ENCODE measurements at regions not wholly inside any gene's neighbourhood (a gene's known extent, or its start where the extent isn't known, plus 50 kb on each side); places are given as distances from the start of the nearest gene placed in this dataset.

- H3K27me3 ChIP-seq (replicated peaks; ENCODE audit: insufficient read depth, low read depth, low read length, poor library complexity): no peaks in the 10 kb centered on the region
- no peaks in the 10 kb centered on the region for H3K36me3 ChIP-seq (ENCODE audit: insufficient read depth, low read length, poor library complexity, severe bottlenecking)
- no peak for DNase-seq (ENCODE audit: low spot score)
- intact Hi-C loops (cut with micrococcal nuclease; ENCODE audit: unreplicated experiment): loop anchor here (5.0 kb wide), 1 partner anchor 97 kb away; no protein-coding TSS in a partner anchor
- BruUV-seq (replicated peaks): no TSS peak
- H3K4me1 ChIP-seq (ENCODE audit: insufficient read depth, low read length, poor library complexity, severe bottlenecking): peaks cover 16% of the 10 kb centered on the region
- no peaks in the 10 kb centered on the region for H3K9me3 ChIP-seq (ENCODE audit: low read depth, low read length, poor library complexity, severe bottlenecking)
- CTCF ChIA-PET: no interaction called here
- no peak for TF ChIP-seq CTCF (conservative IDR thresholded peaks at IDR 0.05; ENCODE audit: low read depth, low read length)
- no peak for TF ChIP-seq EZH2 (IDR thresholded peaks at IDR 0.05; ENCODE audit: borderline replicate concordance, low read depth, low read length, poor library complexity, severe bottlenecking)
- POLR2A ChIA-PET (ENCODE audit: low non-redundant PET): no interaction called here
- no peak overlapping the region for H3K4me3 ChIP-seq (ENCODE audit: low read depth, low read length, poor library complexity, severe bottlenecking)
- H3K27ac ChIP-seq (ENCODE audit: low read depth, low read length, poor library complexity, severe bottlenecking): no peak overlapping the region
Observed at GRCh38 chr2:8580316-8581233, 101.3 kb upstream of the ID2 start.

- TF ChIP-seq CTCF (conservative IDR thresholded peaks at IDR 0.05; ENCODE audit: low read depth, low read length): no peak
- no peak for TF ChIP-seq EZH2 (IDR thresholded peaks at IDR 0.05; ENCODE audit: borderline replicate concordance, low read depth, low read length, poor library complexity, severe bottlenecking)
- Histone ChIP-seq H3K27ac (ENCODE audit: low read depth, low read length, poor library complexity, severe bottlenecking) (no peak overlapping the region), H3K4me1 (ENCODE audit: insufficient read depth, low read length, poor library complexity, severe bottlenecking) (peaks cover 16% of the 10 kb centered on the region), H3K36me3 (ENCODE audit: insufficient read depth, low read length, poor library complexity, severe bottlenecking) (no peaks in the 10 kb centered on the region), H3K4me3 (ENCODE audit: low read depth, low read length, poor library complexity, severe bottlenecking) (no peak overlapping the region), H3K9me3 (ENCODE audit: low read depth, low read length, poor library complexity, severe bottlenecking) (no peaks in the 10 kb centered on the region), H3K27me3 (replicated peaks; ENCODE audit: insufficient read depth, low read depth, low read length, poor library complexity) (no peaks in the 10 kb centered on the region)
- ChIA-PET CTCF (no interaction called here), POLR2A (ENCODE audit: low non-redundant PET) (no interaction called here)
- BruUV-seq (replicated peaks): no TSS peak
- intact Hi-C loops (cut with micrococcal nuclease; ENCODE audit: unreplicated experiment): loop anchor here (5.0 kb wide), 1 partner anchor 96 kb away; no protein-coding TSS in a partner anchor
- no peak for DNase-seq (ENCODE audit: low spot score)
Observed at GRCh38 chr2:8581234-8581561, 100.7 kb upstream of the ID2 start.

GRCh38 chr2:8581601-8582041 lies 100.2 kb upstream of the ID2 start:
- Histone ChIP-seq H3K27ac (ENCODE audit: low read depth, low read length, poor library complexity, severe bottlenecking) (no peak overlapping the region), H3K36me3 (ENCODE audit: insufficient read depth, low read length, poor library complexity, severe bottlenecking) (no peaks in the 10 kb centered on the region), H3K9me3 (ENCODE audit: low read depth, low read length, poor library complexity, severe bottlenecking) (no peaks in the 10 kb centered on the region), H3K27me3 (replicated peaks; ENCODE audit: insufficient read depth, low read depth, low read length, poor library complexity) (no peaks in the 10 kb centered on the region), H3K4me1 (ENCODE audit: insufficient read depth, low read length, poor library complexity, severe bottlenecking) (peaks cover 16% of the 10 kb centered on the region), H3K4me3 (ENCODE audit: low read depth, low read length, poor library complexity, severe bottlenecking) (no peak overlapping the region)
- DNase-seq (ENCODE audit: low spot score): no peak
- POLR2A ChIA-PET (ENCODE audit: low non-redundant PET): no interaction called here
- BruUV-seq (replicated peaks): no TSS peak
- TF ChIP-seq CTCF (conservative IDR thresholded peaks at IDR 0.05; ENCODE audit: low read depth, low read length): no peak
- no peak for TF ChIP-seq EZH2 (IDR thresholded peaks at IDR 0.05; ENCODE audit: borderline replicate concordance, low read depth, low read length, poor library complexity, severe bottlenecking)
- intact Hi-C loops (cut with micrococcal nuclease; ENCODE audit: unreplicated experiment): loop anchor here (5.0 kb wide), 1 partner anchor 96 kb away; no protein-coding TSS in a partner anchor
- CTCF ChIA-PET: no interaction called here
